HUES6 (cell line): ENCODE measurements at regions not wholly inside any gene's neighbourhood (a gene's known extent, or its start where the extent isn't known, plus 50 kb on each side); places are given as distances from the start of the nearest gene placed in this dataset.

ENCODE experiments used
- H3K27ac ChIP-seq: 2 replicates; pipeline ENCODE4 v1.7.0; 2013; ENCODE audit warnings: low read depth, mild to moderate bottlenecking, low read length, inconsistent platforms
- H3K27me3 ChIP-seq: 2 replicates; pipeline ENCODE4 v1.6.1; 2013; ENCODE audit warnings: low read length; ENCODE audit not compliant: control insufficient read depth, insufficient read depth
- H3K36me3 ChIP-seq: 2 replicates; pipeline ENCODE4 v1.6.1; 2013; ENCODE audit warnings: low read length; ENCODE audit not compliant: control insufficient read depth, insufficient read depth
- H3K4me1 ChIP-seq: 2 replicates; pipeline ENCODE4 v1.6.1; 2013; ENCODE audit warnings: low read length; ENCODE audit not compliant: control insufficient read depth, insufficient read depth
- H3K4me3 ChIP-seq: 2 replicates; pipeline ENCODE4 v1.5.1; 2013; ENCODE audit warnings: low read depth, low read length
- H3K9ac ChIP-seq: one replicate; pipeline ENCODE4 v1.6.1; 2013; ENCODE audit warnings: mild to moderate bottlenecking, low read length
- H3K9me3 ChIP-seq: 2 replicates; pipeline ENCODE4 v1.6.1; 2013; ENCODE audit warnings: low read depth, low read length; ENCODE audit not compliant: control insufficient read depth, insufficient read depth

GRCh38 chr2:15681089-15681885 lies 89.6 kb downstream of the DDX1 start:
- no peak overlapping the region for H3K27ac ChIP-seq
- H3K4me1 ChIP-seq, result 0 out of 2 replicates have a peak, but pooled peaks cover 2% of the 10 kb centered on the region
- H3K4me3 ChIP-seq, result no peak overlapping the region
- H3K9ac ChIP-seq, result no peak overlapping the region
- H3K36me3 ChIP-seq, result no peaks in the 10 kb centered on the region
- no peaks in the 10 kb centered on the region for H3K27me3 ChIP-seq
- H3K9me3 ChIP-seq, result peaks cover 15% of the 10 kb centered on the region

- H3K4me1 ChIP-seq, result 0 out of 2 replicates have a peak, but pooled peaks cover 2% of the 10 kb centered on the region
- H3K27ac ChIP-seq, result no peak overlapping the region
- H3K36me3 ChIP-seq, result no peaks in the 10 kb centered on the region
- no peak overlapping the region for H3K4me3 ChIP-seq
- H3K9ac ChIP-seq, result no peak overlapping the region
- no peaks in the 10 kb centered on the region for H3K27me3 ChIP-seq
- H3K9me3 ChIP-seq, result peaks cover 15% of the 10 kb centered on the region
These were observed 90.7 kb downstream of the DDX1 start for GRCh38 chr2:15682354-15682753.

GRCh38 chr2:15684161-15685039 lies 92.7 kb downstream of the DDX1 start:
- Histone ChIP-seq H3K27me3 (no peaks in the 10 kb centered on the region), H3K4me3 (no peak overlapping the region), H3K9ac (no peak overlapping the region), H3K27ac (no peak overlapping the region), H3K9me3 (peaks cover 13% of the 10 kb centered on the region), H3K36me3 (no peaks in the 10 kb centered on the region), H3K4me1 (0 out of 2 replicates have a peak, but pooled peaks cover 2% of the 10 kb centered on the region)

- Histone ChIP-seq H3K4me1 (0 out of 2 replicates have a peak, but pooled peaks cover 2% of the 10 kb centered on the region), H3K36me3 (no peaks in the 10 kb centered on the region), H3K4me3 (no peak overlapping the region), H3K27ac (no peak overlapping the region), H3K9ac (no peak overlapping the region), H3K9me3 (peaks cover 10% of the 10 kb centered on the region), H3K27me3 (no peaks in the 10 kb centered on the region)
These were observed 93.5 kb downstream of the DDX1 start for GRCh38 chr2:15685143-15685542.

- Histone ChIP-seq H3K9ac (no peak overlapping the region), H3K36me3 (no peaks in the 10 kb centered on the region), H3K27ac (no peak overlapping the region), H3K27me3 (no peaks in the 10 kb centered on the region; the same call in 1 of the 2 replicates), H3K4me3 (no peak overlapping the region), H3K4me1 (0 out of 2 replicates have a peak, but pooled peaks cover 2% of the 10 kb centered on the region), H3K9me3 (peaks cover 5% of the 10 kb centered on the region; the same call in 1 of the 2 replicates)
These were observed 95.0 kb downstream of the DDX1 start for GRCh38 chr2:15686643-15687042.

GRCh38 chr2:15687243-15687642 lies 95.6 kb downstream of the DDX1 start:
- Histone ChIP-seq H3K27ac (no peak overlapping the region), H3K4me3 (no peak overlapping the region), H3K9ac (no peak overlapping the region), H3K9me3 (no peaks in the 10 kb centered on the region), H3K36me3 (no peaks in the 10 kb centered on the region), H3K4me1 (0 out of 2 replicates have a peak, but pooled peaks cover 2% of the 10 kb centered on the region), H3K27me3 (no peaks in the 10 kb centered on the region; the same call in 1 of the 2 replicates)

GRCh38 chr2:15687720-15688119 lies 96.1 kb downstream of the DDX1 start:
- H3K27me3 ChIP-seq, result no peaks in the 10 kb centered on the region; the same call in 1 of the 2 replicates
- no peaks in the 10 kb centered on the region for H3K36me3 ChIP-seq
- H3K27ac ChIP-seq, result no peak overlapping the region
- H3K9me3 ChIP-seq, result no peaks in the 10 kb centered on the region
- no peak overlapping the region for H3K4me3 ChIP-seq
- H3K4me1 ChIP-seq, result 0 out of 2 replicates have a peak, but pooled peaks cover 2% of the 10 kb centered on the region
- H3K9ac ChIP-seq, result no peak overlapping the region

GRCh38 chr2:15688924-15689568 lies 97.4 kb downstream of the DDX1 start:
- H3K9ac ChIP-seq, result no peak overlapping the region
- no peaks in the 10 kb centered on the region; the same call in 1 of the 2 replicates for H3K27me3 ChIP-seq
- no peak overlapping the region for H3K27ac ChIP-seq
- 0 out of 2 replicates have a peak, but pooled peaks cover 2% of the 10 kb centered on the region for H3K4me1 ChIP-seq
- no peaks in the 10 kb centered on the region for H3K36me3 ChIP-seq
- H3K4me3 ChIP-seq, result no peak overlapping the region
- no peaks in the 10 kb centered on the region for H3K9me3 ChIP-seq

GRCh38 chr2:15689654-15690053 lies 98.0 kb downstream of the DDX1 start:
- no peaks in the 10 kb centered on the region for H3K9me3 ChIP-seq
- no peak overlapping the region for H3K27ac ChIP-seq
- H3K4me3 ChIP-seq, result no peak overlapping the region
- no peaks in the 10 kb centered on the region for H3K36me3 ChIP-seq
- H3K4me1 ChIP-seq, result no peaks in the 10 kb centered on the region
- no peak overlapping the region for H3K9ac ChIP-seq
- H3K27me3 ChIP-seq, result no peaks in the 10 kb centered on the region; the same call in 1 of the 2 replicates

GRCh38 chr2:15691586-15692310 lies 100.1 kb downstream of the DDX1 start:
- H3K4me1 ChIP-seq, result no peaks in the 10 kb centered on the region
- H3K4me3 ChIP-seq, result no peak overlapping the region
- no peak overlapping the region for H3K27ac ChIP-seq
- H3K27me3 ChIP-seq, result no peaks in the 10 kb centered on the region; the same call in 1 of the 2 replicates
- no peaks in the 10 kb centered on the region for H3K36me3 ChIP-seq
- H3K9ac ChIP-seq, result no peak overlapping the region
- no peaks in the 10 kb centered on the region for H3K9me3 ChIP-seq
